T47D (cell line): ENCODE measurements at regions not wholly inside any gene's neighbourhood (a gene's known extent, or its start where the extent isn't known, plus 50 kb on each side); places are given as distances from the start of the nearest gene placed in this dataset.

ENCODE experiments used
- DNase-seq, 2 experiments: peaks; one replicate each; pipeline versions ENCODE4 v3.0.0 to v3.0.0-alpha.2; 2011 to 2012; ENCODE audit warnings: low read depth in 1 of 2, low spot score in 1 of 2
- JUND ChIP-seq: IDR thresholded peaks from 2 replicates; pipeline ENCODE4 v1.6.1; 2012; ENCODE audit warnings: low read depth
- in situ Hi-C: cut with HindIII; loops from 2 replicates; pipeline ENCODE4 v1.10.0; 2016; ENCODE audit warnings: low sequenced_read_pairs, low pct_unique_long_range_greater_than_20kb

GRCh38 chr13:32940601-32941000 is 75.6 kb upstream of the KL start:
- in situ Hi-C loops, result no loop called here
- TF ChIP-seq JUND, result no peak
- no peak for DNase-seq

GRCh38 chr13:32941368-32941767 is 74.9 kb upstream of the KL start:
- no peak for TF ChIP-seq JUND
- no peak for DNase-seq
- in situ Hi-C loops, result no loop called here

GRCh38 chr13:32946558-32946957 is 69.7 kb upstream of the KL start:
- in situ Hi-C loops, result no loop called here
- DNase-seq, result no peak
- TF ChIP-seq JUND, result no peak

- no peak for TF ChIP-seq JUND
- in situ Hi-C loops, result no loop called here
- no peak for DNase-seq
These were observed 68.6 kb upstream of the KL start for GRCh38 chr13:32947411-32948276.

GRCh38 chr13:32949820-32950219 is 66.4 kb upstream of the KL start:
- in situ Hi-C loops, result no loop called here
- DNase-seq, result no peak
- no peak for TF ChIP-seq JUND

GRCh38 chr13:32951580-32951979 is 64.6 kb upstream of the KL start:
- in situ Hi-C loops, result no loop called here
- DNase-seq, result no peak
- no peak for TF ChIP-seq JUND

GRCh38 chr13:32955881-32956594 is 60.2 kb upstream of the KL start:
- DNase-seq, result no peak
- no peak for TF ChIP-seq JUND
- in situ Hi-C loops, result no loop called here

GRCh38 chr13:32956595-32956933 is 59.7 kb upstream of the KL start:
- TF ChIP-seq JUND, result no peak
- no peak for DNase-seq
- in situ Hi-C loops, result no loop called here

- no peak for DNase-seq
- in situ Hi-C loops, result no loop called here
- TF ChIP-seq JUND, result no peak
These were observed 55.6 kb upstream of the KL start for GRCh38 chr13:32960626-32961025.

- no peak for TF ChIP-seq JUND
- in situ Hi-C loops, result no loop called here
- no peak for DNase-seq
These were observed 54.5 kb upstream of the KL start for GRCh38 chr13:32961724-32962123.

GRCh38 chr13:32962342-32962741 is 53.9 kb upstream of the KL start:
- TF ChIP-seq JUND, result no peak
- in situ Hi-C loops, result no loop called here

GRCh38 chr13:32964987-32965386 is 51.2 kb upstream of the KL start:
- in situ Hi-C loops, result no loop called here
- DNase-seq, result no peak

More at GRCh38 chr13:32962342-32962741, 53.9 kb upstream of the KL start:
- DNase-seq, result no peak

More at GRCh38 chr13:32964987-32965386, 51.2 kb upstream of the KL start:
- TF ChIP-seq JUND, result no peak
